ENCODE measurements at regions not wholly inside any gene's neighbourhood (a gene's known extent, or its start where the extent isn't known, plus 50 kb on each side); places are given as distances from the start of the nearest gene placed in this dataset.

- TF ChIP-seq FOXM1 (IDR thresholded peaks at IDR 0.05; ENCODE audit: borderline replicate concordance) (no peak), ARNT (IDR thresholded peaks at IDR 0.05) (no peak), SUZ12 (IDR thresholded peaks at IDR 0.05) (no peak), FOXK2 (IDR thresholded peaks at IDR 0.05) (no peak)
These were observed 200.9 kb downstream of the AUH start for GRCh38 chr9:91160599-91161464.

All from HEK293T (cell line).